Colonic mucosa (tissue), 4 donors: ENCODE measurements at regions not wholly inside any gene's neighbourhood (a gene's known extent, or its start where the extent isn't known, plus 50 kb on each side); places are given as distances from the start of the nearest gene placed in this dataset.

Experiments
- DNase-seq: peaks from one replicate; pipeline ENCODE4 v3.0.0-alpha.2; 2020
- H3K27ac ChIP-seq: fragments of 200-600 bp; one replicate; pipeline ENCODE4 v1.8.0; 2021
- H3K27me3 ChIP-seq: fragments of 200-600 bp; one replicate; pipeline ENCODE4 v1.8.0; 2021
- H3K36me3 ChIP-seq: fragments of 200-600 bp; one replicate; pipeline ENCODE4 v1.8.0; 2021
- H3K4me1 ChIP-seq: fragments of 200-600 bp; one replicate; pipeline ENCODE4 v1.8.0; 2021; ENCODE audit warnings: mild to moderate bottlenecking
- H3K4me3 ChIP-seq: fragments of 200-600 bp; one replicate; pipeline ENCODE4 v1.8.0; 2021
- H3K9ac ChIP-seq, 2 donors: one replicate each; pipeline ENCODE4 v1.7.0; 2013; ENCODE audit warnings: control low read depth in 2 of 2, low read depth in 2 of 2, low read length in 2 of 2
- H3K9me3 ChIP-seq: fragments of 200-600 bp; one replicate; pipeline ENCODE4 v1.8.0; 2021
- intact Hi-C: fragments of 100-400 bp; cut with DNase I; formaldehyde crosslinking; loops from one replicate; pipeline ENCODE4 v1.14.1; 2022
- TF ChIP-seq, protein P1 (sequence below): fragments of 200-600 bp; IDR thresholded peaks from one replicate; pipeline ENCODE4 v1.8.0; 2022; ENCODE audit warnings: antibody characterized with exemption, mild to moderate bottlenecking
- donor health status: healthy.
- donor health status: DM: no; HTN: no; CAD: no.
- donor health status: DM: no; HTN: no; CAD: no.

DNA sequence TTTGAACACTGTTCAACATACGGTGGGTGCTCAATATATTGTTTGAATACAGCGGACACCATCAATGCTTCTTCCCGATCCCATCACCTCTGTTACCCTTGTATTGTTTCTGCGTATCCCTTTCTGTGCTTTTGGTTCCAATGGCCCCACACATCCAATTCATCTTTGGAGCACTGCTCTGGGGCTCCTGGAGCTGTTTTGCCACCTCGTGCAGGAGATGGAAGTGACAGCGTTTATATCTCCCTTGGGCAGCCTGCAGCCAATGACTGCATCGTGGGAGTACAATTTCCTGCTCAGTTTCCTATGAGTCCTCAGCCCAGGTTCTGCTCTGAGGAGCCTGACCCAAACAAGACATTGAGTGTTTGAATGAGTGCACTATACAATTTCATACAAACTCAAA, 50.2 kb upstream of the PIK3CG start:
- no peaks in the 10 kb centered on the region for H3K36me3 ChIP-seq
- no peaks in the 10 kb centered on the region for H3K9me3 ChIP-seq
- H3K4me1 ChIP-seq = no peaks in the 10 kb centered on the region
- DNase-seq = no peak
- no peak overlapping the region for H3K9ac ChIP-seq
- TF ChIP-seq, protein P1, sequence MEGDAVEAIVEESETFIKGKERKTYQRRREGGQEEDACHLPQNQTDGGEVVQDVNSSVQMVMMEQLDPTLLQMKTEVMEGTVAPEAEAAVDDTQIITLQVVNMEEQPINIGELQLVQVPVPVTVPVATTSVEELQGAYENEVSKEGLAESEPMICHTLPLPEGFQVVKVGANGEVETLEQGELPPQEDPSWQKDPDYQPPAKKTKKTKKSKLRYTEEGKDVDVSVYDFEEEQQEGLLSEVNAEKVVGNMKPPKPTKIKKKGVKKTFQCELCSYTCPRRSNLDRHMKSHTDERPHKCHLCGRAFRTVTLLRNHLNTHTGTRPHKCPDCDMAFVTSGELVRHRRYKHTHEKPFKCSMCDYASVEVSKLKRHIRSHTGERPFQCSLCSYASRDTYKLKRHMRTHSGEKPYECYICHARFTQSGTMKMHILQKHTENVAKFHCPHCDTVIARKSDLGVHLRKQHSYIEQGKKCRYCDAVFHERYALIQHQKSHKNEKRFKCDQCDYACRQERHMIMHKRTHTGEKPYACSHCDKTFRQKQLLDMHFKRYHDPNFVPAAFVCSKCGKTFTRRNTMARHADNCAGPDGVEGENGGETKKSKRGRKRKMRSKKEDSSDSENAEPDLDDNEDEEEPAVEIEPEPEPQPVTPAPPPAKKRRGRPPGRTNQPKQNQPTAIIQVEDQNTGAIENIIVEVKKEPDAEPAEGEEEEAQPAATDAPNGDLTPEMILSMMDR = no peak
- no peak overlapping the region for H3K27ac ChIP-seq
- intact Hi-C loops = no loop called here
- no peaks in the 10 kb centered on the region for H3K27me3 ChIP-seq
- no peak overlapping the region for H3K4me3 ChIP-seq
